ENCODE measurements at regions not wholly inside any gene's neighbourhood (a gene's known extent, or its start where the extent isn't known, plus 50 kb on each side); places are given as distances from the start of the nearest gene placed in this dataset.

- no peak for TF ChIP-seq CTCF (IDR thresholded peaks at IDR 0.05; ENCODE audit: low read length)
- TF ChIP-seq EZH2 (IDR thresholded peaks at IDR 0.05; ENCODE audit: borderline replicate concordance, low read length) = no peak
- H3K9ac ChIP-seq (ENCODE audit: low read length) = no peak overlapping the region
- H4K20me1 ChIP-seq (ENCODE audit: insufficient read depth, low read length) = no peaks in the 10 kb centered on the region
Measured at GRCh38 chr12:87814625-87815024, 214.6 kb downstream of the C12orf50 start.

GRCh38 chr12:87813476-87814234, 215.5 kb downstream of the C12orf50 start:
- TF ChIP-seq CTCF (IDR thresholded peaks at IDR 0.05; ENCODE audit: low read length) (no peak), EZH2 (IDR thresholded peaks at IDR 0.05; ENCODE audit: borderline replicate concordance, low read length) (no peak)
- Histone ChIP-seq H3K4me1 (ENCODE audit: insufficient read depth, low read length, severe bottlenecking) (no peaks in the 10 kb centered on the region), H3K4me2 (ENCODE audit: low read length) (no peak overlapping the region), H3K9ac (ENCODE audit: low read length) (no peak overlapping the region), H3K27me3 (ENCODE audit: insufficient read depth, low read length) (no peaks in the 10 kb centered on the region), H3F3A (ENCODE audit: insufficient read depth, low read length) (no peaks in the 10 kb centered on the region), H3K9me3 (ENCODE audit: low read length) (no peaks in the 10 kb centered on the region), H3K36me3 (ENCODE audit: insufficient read depth, low read length) (no peaks in the 10 kb centered on the region), H4K20me1 (ENCODE audit: insufficient read depth, low read length) (no peaks in the 10 kb centered on the region), H3K79me2 (ENCODE audit: insufficient read depth, low read length) (no peaks in the 10 kb centered on the region), H2AFZ (ENCODE audit: low read length) (no peak overlapping the region), H3K9me2 (ENCODE audit: low read depth, low read length) (no peaks in the 10 kb centered on the region), H3K27ac (ENCODE audit: low read depth, low read length, poor library complexity, severe bottlenecking) (no peak overlapping the region), H3K4me3 (ENCODE audit: low read depth, low read length, poor library complexity, severe bottlenecking) (no peak overlapping the region)

More at GRCh38 chr12:87814625-87815024, 214.6 kb downstream of the C12orf50 start:
- no peaks in the 10 kb centered on the region for H3F3A ChIP-seq (ENCODE audit: insufficient read depth, low read length)
- no peak overlapping the region for H3K4me3 ChIP-seq (ENCODE audit: low read depth, low read length, poor library complexity, severe bottlenecking)
- no peaks in the 10 kb centered on the region for H3K79me2 ChIP-seq (ENCODE audit: insufficient read depth, low read length)
- no peaks in the 10 kb centered on the region for H3K27me3 ChIP-seq (ENCODE audit: insufficient read depth, low read length)
- no peaks in the 10 kb centered on the region for H3K9me3 ChIP-seq (ENCODE audit: low read length)
- no peak overlapping the region for H3K27ac ChIP-seq (ENCODE audit: low read depth, low read length, poor library complexity, severe bottlenecking)
- H3K36me3 ChIP-seq (ENCODE audit: insufficient read depth, low read length) = no peaks in the 10 kb centered on the region
- no peaks in the 10 kb centered on the region for H3K4me1 ChIP-seq (ENCODE audit: insufficient read depth, low read length, severe bottlenecking)
- no peaks in the 10 kb centered on the region for H3K9me2 ChIP-seq (ENCODE audit: low read depth, low read length)
- no peak overlapping the region for H3K4me2 ChIP-seq (ENCODE audit: low read length)
- H2AFZ ChIP-seq (ENCODE audit: low read length) = no peak overlapping the region

DNA sequence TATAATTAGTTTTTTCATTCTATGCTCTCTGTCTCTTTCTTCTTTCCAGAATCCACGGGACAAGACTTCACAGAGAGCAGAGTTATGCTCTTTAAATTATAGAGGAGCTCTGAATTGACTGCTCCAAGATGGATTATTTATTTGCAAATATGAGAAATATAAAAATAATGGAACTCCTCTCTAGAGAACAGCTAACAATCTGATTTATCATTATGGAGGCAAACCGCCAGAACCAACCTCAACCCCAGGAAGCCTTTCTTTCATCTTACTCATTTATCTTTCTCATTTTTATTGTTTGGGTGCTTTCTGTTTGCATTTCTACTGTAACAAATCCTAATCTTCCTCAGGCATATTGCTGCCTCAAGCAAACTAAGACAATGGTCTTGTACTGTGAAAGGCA, 216.5 kb downstream of the C12orf50 start:
- no peaks in the 10 kb centered on the region for H3K9me2 ChIP-seq (ENCODE audit: low read depth, low read length)

More for the DNA sequence above, 216.5 kb downstream of the C12orf50 start:
- Histone ChIP-seq H3K36me3 (ENCODE audit: insufficient read depth, low read length) (no peaks in the 10 kb centered on the region), H3K4me1 (ENCODE audit: insufficient read depth, low read length, severe bottlenecking) (no peaks in the 10 kb centered on the region), H3K4me3 (ENCODE audit: low read depth, low read length, poor library complexity, severe bottlenecking) (no peak overlapping the region), H3K9me3 (ENCODE audit: low read length) (no peaks in the 10 kb centered on the region), H4K20me1 (ENCODE audit: insufficient read depth, low read length) (no peaks in the 10 kb centered on the region), H3F3A (ENCODE audit: insufficient read depth, low read length) (no peaks in the 10 kb centered on the region), H2AFZ (ENCODE audit: low read length) (no peak overlapping the region), H3K4me2 (ENCODE audit: low read length) (no peak overlapping the region), H3K9ac (ENCODE audit: low read length) (no peak overlapping the region), H3K79me2 (ENCODE audit: insufficient read depth, low read length) (no peaks in the 10 kb centered on the region), H3K27me3 (ENCODE audit: insufficient read depth, low read length) (no peaks in the 10 kb centered on the region), H3K27ac (ENCODE audit: low read depth, low read length, poor library complexity, severe bottlenecking) (no peak overlapping the region)
- TF ChIP-seq EZH2 (IDR thresholded peaks at IDR 0.05; ENCODE audit: borderline replicate concordance, low read length) (no peak), CTCF (IDR thresholded peaks at IDR 0.05; ENCODE audit: low read length) (no peak)

Measured in OCI-LY1 (cell line).